Testis (tissue), 2 donors: ENCODE measurements at regions not wholly inside any gene's neighbourhood (a gene's known extent, or its start where the extent isn't known, plus 50 kb on each side); places are given as distances from the start of the nearest gene placed in this dataset.

Source experiments
- DNase-seq: peaks from one replicate; pipeline ENCODE4 v3.0.0-alpha.2; 2019
- H3K27ac ChIP-seq, 2 donors: fragments of 200-600 bp; sonication (generic); one replicate each; pipeline ENCODE4 v1.5.1; 2019
- H3K27me3 ChIP-seq: fragments of 200-600 bp; sonication (generic); one replicate; pipeline ENCODE4 v1.5.1; 2019
- H3K36me3 ChIP-seq: fragments of 200-600 bp; sonication (generic); one replicate; pipeline ENCODE4 v1.5.1; 2017; ENCODE audit warnings: low read depth; ENCODE audit errors: missing control alignments
- H3K4me1 ChIP-seq: fragments of 200-600 bp; sonication (generic); one replicate; pipeline ENCODE4 v1.5.1; 2019
- H3K4me3 ChIP-seq, 2 donors: fragments of 200-600 bp; sonication (generic); one replicate each; pipeline ENCODE4 v1.5.1; 2017 to 2019
- H3K9me3 ChIP-seq: fragments of 200-600 bp; sonication (generic); one replicate; pipeline ENCODE4 v1.5.1; 2017
- POLR2A ChIP-seq: fragments of 450-650 bp; IDR thresholded peaks from one replicate; pipeline ENCODE4 v1.6.1; 2017; ENCODE audit warnings: antibody characterized with exemption, mild to moderate bottlenecking, moderate library complexity
- WGBS, 2 donors: methylation state at CpG; one replicate each; pipeline ENCODE4 v1.1.5; 2018; 5-methylcytosine and 5-hydroxymethylcytosine counted together
- intact Hi-C: fragments of 100-400 bp; cut with DNase I; formaldehyde crosslinking; loops from one replicate; pipeline ENCODE4 v1.15.1; 2023; ENCODE audit warnings: low total_unique reads
- TF ChIP-seq, protein P1 (sequence below), 3 experiments: fragments of 450-650 bp in 2 of 3; fragments of 200-600 bp in 1 of 3; sonication (generic) in 1 of 3; IDR thresholded peaks; one replicate each; pipeline ENCODE4 v1.5.1; 2016 to 2019; ENCODE audit warnings: antibody characterized with exemption in 3 of 3, mild to moderate bottlenecking in 2 of 3, moderate library complexity in 1 of 3

DNA sequence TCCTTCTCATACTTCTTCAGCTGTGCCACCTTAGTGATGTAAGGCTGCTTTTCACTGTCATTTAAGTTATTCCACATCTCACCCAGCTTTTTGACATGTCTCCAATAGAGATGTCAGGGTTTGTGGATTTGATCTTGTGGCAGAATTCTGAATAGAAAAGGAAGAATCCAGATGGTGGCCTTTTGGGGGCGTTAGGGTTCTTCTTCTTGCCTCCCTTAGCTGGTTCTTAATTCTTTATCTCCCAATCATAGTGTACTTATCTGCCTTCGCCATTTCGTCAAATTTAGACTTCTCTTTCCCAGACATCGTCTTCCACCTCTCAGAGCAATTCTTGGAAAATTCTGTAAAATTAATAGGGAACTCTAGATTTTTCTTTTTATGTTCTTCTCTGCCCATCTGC lies 422.9 kb downstream of the GJA1 start:
- DNase-seq: no peak
- Histone ChIP-seq H3K9me3 (no peaks in the 10 kb centered on the region), H3K4me1 (no peaks in the 10 kb centered on the region), H3K4me3 (no peak overlapping the region), H3K27ac (no peak overlapping the region), H3K27me3 (no peaks in the 10 kb centered on the region), H3K36me3 (no peaks in the 10 kb centered on the region)
- WGBS, 2 donors: 81 to 95% methylated on average over 4 of the region's 4 CpGs
- no peak for TF ChIP-seq POLR2A
- TF ChIP-seq, protein P1, sequence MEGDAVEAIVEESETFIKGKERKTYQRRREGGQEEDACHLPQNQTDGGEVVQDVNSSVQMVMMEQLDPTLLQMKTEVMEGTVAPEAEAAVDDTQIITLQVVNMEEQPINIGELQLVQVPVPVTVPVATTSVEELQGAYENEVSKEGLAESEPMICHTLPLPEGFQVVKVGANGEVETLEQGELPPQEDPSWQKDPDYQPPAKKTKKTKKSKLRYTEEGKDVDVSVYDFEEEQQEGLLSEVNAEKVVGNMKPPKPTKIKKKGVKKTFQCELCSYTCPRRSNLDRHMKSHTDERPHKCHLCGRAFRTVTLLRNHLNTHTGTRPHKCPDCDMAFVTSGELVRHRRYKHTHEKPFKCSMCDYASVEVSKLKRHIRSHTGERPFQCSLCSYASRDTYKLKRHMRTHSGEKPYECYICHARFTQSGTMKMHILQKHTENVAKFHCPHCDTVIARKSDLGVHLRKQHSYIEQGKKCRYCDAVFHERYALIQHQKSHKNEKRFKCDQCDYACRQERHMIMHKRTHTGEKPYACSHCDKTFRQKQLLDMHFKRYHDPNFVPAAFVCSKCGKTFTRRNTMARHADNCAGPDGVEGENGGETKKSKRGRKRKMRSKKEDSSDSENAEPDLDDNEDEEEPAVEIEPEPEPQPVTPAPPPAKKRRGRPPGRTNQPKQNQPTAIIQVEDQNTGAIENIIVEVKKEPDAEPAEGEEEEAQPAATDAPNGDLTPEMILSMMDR (IDR thresholded peaks at IDR 0.05): no peak
- intact Hi-C loops: no loop called here

DNA sequence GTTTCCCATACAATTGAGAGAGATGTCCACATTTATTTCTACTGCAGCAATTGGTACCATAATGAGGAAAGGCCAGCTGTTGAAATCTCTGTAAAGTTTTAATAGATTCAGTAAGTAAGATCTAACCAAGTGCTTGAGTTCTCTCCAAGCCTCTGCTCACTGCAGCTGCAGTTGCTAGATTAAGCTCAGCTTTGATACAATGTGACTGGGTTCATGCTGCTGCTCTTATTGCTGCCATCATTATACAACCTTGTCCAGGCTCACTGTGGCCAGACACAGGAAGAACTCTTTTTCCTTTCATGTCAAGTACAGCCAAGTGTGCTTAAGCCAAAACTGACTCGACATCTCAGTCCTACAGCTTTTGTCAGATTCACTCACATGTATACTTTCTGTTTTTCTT lies 423.5 kb downstream of the GJA1 start:
- no peak overlapping the region for H3K27ac ChIP-seq
- H3K9me3 ChIP-seq: no peaks in the 10 kb centered on the region
- no peaks in the 10 kb centered on the region for H3K36me3 ChIP-seq
- TF ChIP-seq, protein P1 (IDR thresholded peaks at IDR 0.05): no peak
- no peak for TF ChIP-seq POLR2A
- no peak overlapping the region for H3K4me3 ChIP-seq
- DNase-seq: peak; percentile 53
- WGBS, 2 donors: 25 to 50% methylated on average over 1 of the region's 1 CpG
- H3K27me3 ChIP-seq: no peaks in the 10 kb centered on the region
- no peaks in the 10 kb centered on the region for H3K4me1 ChIP-seq
- intact Hi-C loops: no loop called here

DNA sequence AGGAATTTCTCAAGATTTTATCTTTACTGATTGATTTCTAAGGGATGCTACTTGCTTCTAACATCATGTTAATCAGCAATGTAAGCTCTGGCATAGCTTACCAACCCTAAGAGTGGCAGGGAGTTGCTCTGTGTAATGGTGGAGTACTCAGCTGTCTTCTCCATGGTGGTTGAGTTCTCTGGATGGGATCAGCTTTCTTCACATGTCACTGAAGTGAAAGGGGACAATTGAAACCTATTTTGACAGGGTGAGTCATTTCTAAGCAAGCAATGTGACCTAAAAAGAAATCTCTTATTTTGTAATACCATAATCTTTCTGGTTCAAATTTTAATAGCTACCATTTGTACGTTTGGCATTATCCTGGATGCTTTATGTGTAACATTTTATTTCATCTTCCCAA lies 430.4 kb downstream of the GJA1 start:
- no peak overlapping the region for H3K27ac ChIP-seq
- H3K9me3 ChIP-seq: no peaks in the 10 kb centered on the region
- no peaks in the 10 kb centered on the region for H3K4me1 ChIP-seq
- no peak overlapping the region for H3K4me3 ChIP-seq
- H3K36me3 ChIP-seq: no peaks in the 10 kb centered on the region
- no peak for DNase-seq
- intact Hi-C loops: no loop called here
- no peak for TF ChIP-seq POLR2A
- TF ChIP-seq, protein P1 (IDR thresholded peaks at IDR 0.05): no peak
- H3K27me3 ChIP-seq: no peaks in the 10 kb centered on the region
- 67 to 86% methylated on average over 1 of the region's 1 CpG for WGBS, 2 donors

DNA sequence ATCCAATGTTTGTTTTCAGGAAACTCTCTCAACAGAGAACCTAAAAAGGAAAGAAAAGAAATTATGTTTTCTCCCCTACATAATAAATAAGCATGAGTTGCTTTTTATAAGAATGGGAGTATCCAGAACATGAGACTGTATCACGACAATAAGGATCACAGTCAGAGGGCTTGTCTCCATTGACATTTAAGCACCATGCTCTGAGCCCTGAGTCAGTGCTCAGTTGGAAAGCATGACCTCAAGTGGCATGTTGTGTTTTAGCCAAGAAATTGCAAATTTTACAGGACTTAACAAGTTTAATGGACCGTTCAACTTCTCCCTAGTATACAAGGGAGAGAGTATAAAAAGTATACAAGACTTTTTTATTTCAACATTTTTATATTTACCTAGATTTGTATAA lies 431.6 kb downstream of the GJA1 start:
- H3K4me3 ChIP-seq: no peak overlapping the region
- TF ChIP-seq, protein P1 (IDR thresholded peaks at IDR 0.05): no peak
- TF ChIP-seq POLR2A: no peak
- H3K27ac ChIP-seq: no peak overlapping the region
- H3K27me3 ChIP-seq: no peaks in the 10 kb centered on the region
- H3K36me3 ChIP-seq: no peaks in the 10 kb centered on the region
- intact Hi-C loops: no loop called here
- H3K4me1 ChIP-seq: no peaks in the 10 kb centered on the region
- 83 to 89% methylated on average over 2 of the region's 2 CpGs for WGBS, 2 donors
- no peaks in the 10 kb centered on the region for H3K9me3 ChIP-seq
- no peak for DNase-seq

DNA sequence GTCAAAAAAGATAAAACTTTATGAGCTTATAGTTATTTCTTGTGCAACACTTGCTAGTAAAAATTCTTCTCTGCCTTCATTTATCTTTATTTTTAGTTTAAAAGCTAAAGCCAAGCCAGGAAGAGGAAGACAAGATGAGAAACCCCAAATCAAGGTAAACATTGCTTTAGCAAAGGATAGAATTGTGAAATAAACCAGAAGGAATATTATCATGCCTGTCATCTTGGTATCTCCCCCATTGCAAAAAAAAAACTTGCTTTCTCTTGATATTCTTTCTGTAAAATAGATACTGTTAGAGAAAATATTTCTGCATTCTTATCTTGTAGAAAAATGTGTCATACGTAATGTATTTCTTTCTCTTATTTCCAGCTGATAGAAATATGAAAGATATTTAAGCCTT lies 432.8 kb downstream of the GJA1 start:
- Histone ChIP-seq H3K36me3 (no peaks in the 10 kb centered on the region), H3K27ac (no peak overlapping the region), H3K4me1 (no peaks in the 10 kb centered on the region), H3K9me3 (no peaks in the 10 kb centered on the region), H3K27me3 (no peaks in the 10 kb centered on the region), H3K4me3 (no peak overlapping the region)
- DNase-seq: no peak
- WGBS, 2 donors: 52 to 80% methylated on average over 1 of the region's 1 CpG
- TF ChIP-seq, protein P1 (IDR thresholded peaks at IDR 0.05): no peak
- TF ChIP-seq POLR2A: no peak
- intact Hi-C loops: no loop called here
